ENCODE measurements at regions not wholly inside any gene's neighbourhood (a gene's known extent, or its start where the extent isn't known, plus 50 kb on each side); places are given as distances from the start of the nearest gene placed in this dataset.

DNA sequence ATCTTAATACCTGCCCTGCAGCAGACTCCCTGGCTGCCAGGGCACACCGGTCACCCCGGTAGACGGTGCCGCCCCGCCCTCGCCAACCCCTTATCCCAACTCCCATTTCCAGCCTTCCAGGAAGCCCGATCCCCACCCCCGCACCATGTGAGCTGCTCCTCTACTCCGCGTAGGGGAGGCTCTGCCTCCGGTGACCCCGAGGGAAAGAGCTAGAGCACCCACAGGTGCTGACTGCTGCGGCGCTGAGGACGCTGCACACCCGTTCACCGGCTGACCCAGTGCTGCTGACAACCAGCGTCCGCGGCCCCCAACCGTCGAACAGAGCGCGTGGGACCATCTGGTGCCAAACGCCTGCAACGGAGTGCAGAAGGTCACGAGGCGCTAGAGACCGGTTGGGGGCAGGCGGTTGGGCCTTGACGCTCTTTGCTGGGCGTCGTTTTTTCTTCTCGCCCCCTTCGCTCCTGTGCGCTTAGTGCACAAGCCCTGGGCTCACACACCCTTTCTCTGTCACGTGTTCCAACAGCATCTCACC is 59.6 kb upstream of the ZNF599 start:
- Histone ChIP-seq H3K36me3 (ENCODE audit: control insufficient read depth in 2 of 2, insufficient read depth in 1 of 2, low read length in 2 of 2) (no peaks in the 10 kb centered on the region), H3K27ac (ENCODE audit: extremely low read depth, low read depth, low read length) (no peak overlapping the region), H3K4me1 (ENCODE audit: control insufficient read depth, insufficient read depth, low read length) (0 out of 2 replicates have a peak, but pooled peaks cover 2% of the 10 kb centered on the region), H3K4me3 (ENCODE audit: low read depth, low read length) (no peak overlapping the region), H3K9me3 (ENCODE audit: control insufficient read depth, insufficient read depth, low read depth, low read length) (peaks cover 2% of the 10 kb centered on the region)
- ChIA-PET CTCF (no interaction called here), POLR2A (no interaction called here)
- no peak for TF ChIP-seq SCRT2 (tag by site-specific recombination; IDR thresholded peaks at IDR 0.05)
- TF ChIP-seq ZNF214 (tag by site-specific recombination; IDR thresholded peaks at IDR 0.05; ENCODE audit: borderline replicate concordance): no peak
- TF ChIP-seq ZNF707 (tag by site-specific recombination; IDR thresholded peaks at IDR 0.05): no peak
- no peak for TF ChIP-seq ZNF48 (tag by site-specific recombination; IDR thresholded peaks at IDR 0.05)
- TF ChIP-seq, protein P1, sequence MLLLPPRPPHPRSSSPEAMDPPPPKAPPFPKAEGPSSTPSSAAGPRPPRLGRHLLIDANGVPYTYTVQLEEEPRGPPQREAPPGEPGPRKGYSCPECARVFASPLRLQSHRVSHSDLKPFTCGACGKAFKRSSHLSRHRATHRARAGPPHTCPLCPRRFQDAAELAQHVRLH (tag by site-specific recombination; IDR thresholded peaks at IDR 0.05): no peak
- no peak for TF ChIP-seq ZNF10 (tag by site-specific recombination; IDR thresholded peaks at IDR 0.05)
- TF ChIP-seq ZBTB21 (tag by site-specific recombination; IDR thresholded peaks at IDR 0.05): no peak
- no peak for TF ChIP-seq ZNF114 (tag by site-specific recombination; IDR thresholded peaks at IDR 0.05)
- TF ChIP-seq, protein P2, sequence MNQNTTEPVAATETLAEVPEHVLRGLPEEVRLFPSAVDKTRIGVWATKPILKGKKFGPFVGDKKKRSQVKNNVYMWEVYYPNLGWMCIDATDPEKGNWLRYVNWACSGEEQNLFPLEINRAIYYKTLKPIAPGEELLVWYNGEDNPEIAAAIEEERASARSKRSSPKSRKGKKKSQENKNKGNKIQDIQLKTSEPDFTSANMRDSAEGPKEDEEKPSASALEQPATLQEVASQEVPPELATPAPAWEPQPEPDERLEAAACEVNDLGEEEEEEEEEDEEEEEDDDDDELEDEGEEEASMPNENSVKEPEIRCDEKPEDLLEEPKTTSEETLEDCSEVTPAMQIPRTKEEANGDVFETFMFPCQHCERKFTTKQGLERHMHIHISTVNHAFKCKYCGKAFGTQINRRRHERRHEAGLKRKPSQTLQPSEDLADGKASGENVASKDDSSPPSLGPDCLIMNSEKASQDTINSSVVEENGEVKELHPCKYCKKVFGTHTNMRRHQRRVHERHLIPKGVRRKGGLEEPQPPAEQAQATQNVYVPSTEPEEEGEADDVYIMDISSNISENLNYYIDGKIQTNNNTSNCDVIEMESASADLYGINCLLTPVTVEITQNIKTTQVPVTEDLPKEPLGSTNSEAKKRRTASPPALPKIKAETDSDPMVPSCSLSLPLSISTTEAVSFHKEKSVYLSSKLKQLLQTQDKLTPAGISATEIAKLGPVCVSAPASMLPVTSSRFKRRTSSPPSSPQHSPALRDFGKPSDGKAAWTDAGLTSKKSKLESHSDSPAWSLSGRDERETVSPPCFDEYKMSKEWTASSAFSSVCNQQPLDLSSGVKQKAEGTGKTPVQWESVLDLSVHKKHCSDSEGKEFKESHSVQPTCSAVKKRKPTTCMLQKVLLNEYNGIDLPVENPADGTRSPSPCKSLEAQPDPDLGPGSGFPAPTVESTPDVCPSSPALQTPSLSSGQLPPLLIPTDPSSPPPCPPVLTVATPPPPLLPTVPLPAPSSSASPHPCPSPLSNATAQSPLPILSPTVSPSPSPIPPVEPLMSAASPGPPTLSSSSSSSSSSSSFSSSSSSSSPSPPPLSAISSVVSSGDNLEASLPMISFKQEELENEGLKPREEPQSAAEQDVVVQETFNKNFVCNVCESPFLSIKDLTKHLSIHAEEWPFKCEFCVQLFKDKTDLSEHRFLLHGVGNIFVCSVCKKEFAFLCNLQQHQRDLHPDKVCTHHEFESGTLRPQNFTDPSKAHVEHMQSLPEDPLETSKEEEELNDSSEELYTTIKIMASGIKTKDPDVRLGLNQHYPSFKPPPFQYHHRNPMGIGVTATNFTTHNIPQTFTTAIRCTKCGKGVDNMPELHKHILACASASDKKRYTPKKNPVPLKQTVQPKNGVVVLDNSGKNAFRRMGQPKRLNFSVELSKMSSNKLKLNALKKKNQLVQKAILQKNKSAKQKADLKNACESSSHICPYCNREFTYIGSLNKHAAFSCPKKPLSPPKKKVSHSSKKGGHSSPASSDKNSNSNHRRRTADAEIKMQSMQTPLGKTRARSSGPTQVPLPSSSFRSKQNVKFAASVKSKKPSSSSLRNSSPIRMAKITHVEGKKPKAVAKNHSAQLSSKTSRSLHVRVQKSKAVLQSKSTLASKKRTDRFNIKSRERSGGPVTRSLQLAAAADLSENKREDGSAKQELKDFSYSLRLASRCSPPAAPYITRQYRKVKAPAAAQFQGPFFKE (tag by site-specific recombination; IDR thresholded peaks at IDR 0.05; ENCODE audit: borderline replicate concordance): no peak
- TF ChIP-seq, protein P3, sequence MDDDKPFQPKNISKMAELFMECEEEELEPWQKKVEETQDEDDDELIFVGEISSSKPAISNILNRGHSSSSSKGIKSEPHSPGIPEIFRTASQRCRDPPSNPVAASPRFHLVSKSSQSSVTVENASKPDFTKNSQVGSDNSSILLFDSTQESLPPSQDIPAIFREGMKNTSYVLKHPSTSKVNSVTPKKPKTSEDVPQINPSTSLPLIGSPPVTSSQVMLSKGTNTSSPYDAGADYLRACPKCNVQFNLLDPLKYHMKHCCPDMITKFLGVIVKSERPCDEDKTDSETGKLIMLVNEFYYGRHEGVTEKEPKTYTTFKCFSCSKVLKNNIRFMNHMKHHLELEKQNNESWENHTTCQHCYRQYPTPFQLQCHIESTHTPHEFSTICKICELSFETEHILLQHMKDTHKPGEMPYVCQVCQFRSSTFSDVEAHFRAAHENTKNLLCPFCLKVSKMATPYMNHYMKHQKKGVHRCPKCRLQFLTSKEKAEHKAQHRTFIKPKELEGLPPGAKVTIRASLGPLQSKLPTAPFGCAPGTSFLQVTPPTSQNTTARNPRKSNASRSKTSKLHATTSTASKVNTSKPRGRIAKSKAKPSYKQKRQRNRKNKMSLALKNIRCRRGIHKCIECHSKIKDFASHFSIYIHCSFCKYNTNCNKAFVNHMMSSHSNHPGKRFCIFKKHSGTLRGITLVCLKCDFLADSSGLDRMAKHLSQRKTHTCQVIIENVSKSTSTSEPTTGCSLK (tag by site-specific recombination; IDR thresholded peaks at IDR 0.05): no peak

DNA sequence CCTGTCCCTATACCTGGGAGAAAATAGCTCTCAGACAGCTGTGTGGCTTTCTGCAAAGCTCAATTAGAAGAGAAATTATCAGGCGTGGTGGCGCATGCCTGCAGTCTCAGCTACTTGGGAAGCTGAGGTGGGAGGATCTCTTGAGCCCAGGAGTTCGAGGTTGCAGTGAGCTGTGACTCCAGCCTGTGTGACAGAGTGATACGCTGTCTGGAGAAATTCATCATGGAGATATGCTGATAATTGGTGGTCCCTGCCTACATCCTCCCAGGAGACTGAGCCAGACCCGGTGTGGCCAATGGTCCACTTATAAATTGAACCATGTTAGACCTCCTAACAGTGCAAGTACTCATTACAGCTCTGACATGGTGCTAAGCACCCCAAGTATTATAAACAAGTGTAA is 58.7 kb upstream of the ZNF599 start:
- H3K4me3 ChIP-seq (ENCODE audit: low read depth, low read length): no peak overlapping the region
- no peaks in the 10 kb centered on the region for H3K36me3 ChIP-seq (ENCODE audit: control insufficient read depth in 2 of 2, insufficient read depth in 1 of 2, low read length in 2 of 2)
- H3K4me1 ChIP-seq (ENCODE audit: control insufficient read depth, insufficient read depth, low read length): no peaks in the 10 kb centered on the region
- CTCF ChIA-PET: no interaction called here
- TF ChIP-seq YY2 (tag by site-specific recombination; IDR thresholded peaks at IDR 0.05): no peak
- TF ChIP-seq ZNF791 (tag by site-specific recombination; IDR thresholded peaks at IDR 0.05): no peak
- no peak for TF ChIP-seq ZNF214 (tag by site-specific recombination; IDR thresholded peaks at IDR 0.05; ENCODE audit: borderline replicate concordance)
- no peak for TF ChIP-seq ZNF837 (tag by site-specific recombination; IDR thresholded peaks at IDR 0.05)
- no peak for TF ChIP-seq SP2 (tag by site-specific recombination; IDR thresholded peaks at IDR 0.05)
- no peak for TF ChIP-seq WT1 (tag by site-specific recombination; IDR thresholded peaks at IDR 0.05)
- TF ChIP-seq ZNF426 (tag by site-specific recombination; IDR thresholded peaks at IDR 0.05): no peak
- TF ChIP-seq, protein P4, sequence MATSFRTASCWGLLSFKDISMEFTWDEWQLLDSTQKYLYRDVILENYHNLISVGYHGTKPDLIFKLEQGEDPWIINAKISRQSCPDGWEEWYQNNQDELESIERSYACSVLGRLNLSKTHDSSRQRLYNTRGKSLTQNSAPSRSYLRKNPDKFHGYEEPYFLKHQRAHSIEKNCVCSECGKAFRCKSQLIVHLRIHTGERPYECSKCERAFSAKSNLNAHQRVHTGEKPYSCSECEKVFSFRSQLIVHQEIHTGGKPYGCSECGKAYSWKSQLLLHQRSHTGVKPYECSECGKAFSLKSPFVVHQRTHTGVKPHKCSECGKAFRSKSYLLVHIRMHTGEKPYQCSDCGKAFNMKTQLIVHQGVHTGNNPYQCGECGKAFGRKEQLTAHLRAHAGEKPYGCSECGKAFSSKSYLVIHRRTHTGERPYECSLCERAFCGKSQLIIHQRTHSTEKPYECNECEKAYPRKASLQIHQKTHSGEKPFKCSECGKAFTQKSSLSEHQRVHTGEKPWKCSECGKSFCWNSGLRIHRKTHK (tag by site-specific recombination; IDR thresholded peaks at IDR 0.05): no peak
- TF ChIP-seq, protein P5, sequence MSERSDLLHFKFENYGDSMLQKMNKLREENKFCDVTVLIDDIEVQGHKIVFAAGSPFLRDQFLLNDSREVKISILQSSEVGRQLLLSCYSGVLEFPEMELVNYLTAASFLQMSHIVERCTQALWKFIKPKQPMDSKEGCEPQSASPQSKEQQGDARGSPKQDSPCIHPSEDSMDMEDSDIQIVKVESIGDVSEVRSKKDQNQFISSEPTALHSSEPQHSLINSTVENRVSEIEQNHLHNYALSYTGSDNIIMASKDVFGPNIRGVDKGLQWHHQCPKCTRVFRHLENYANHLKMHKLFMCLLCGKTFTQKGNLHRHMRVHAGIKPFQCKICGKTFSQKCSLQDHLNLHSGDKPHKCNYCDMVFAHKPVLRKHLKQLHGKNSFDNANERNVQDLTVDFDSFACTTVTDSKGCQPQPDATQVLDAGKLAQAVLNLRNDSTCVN (tag by site-specific recombination; optimal IDR thresholded peaks at IDR 0.05): no peak
- TF ChIP-seq ZNF211 (tag by site-specific recombination; IDR thresholded peaks at IDR 0.05; ENCODE audit: low read depth): no peak
- POLR2A ChIA-PET: no interaction called here
- peaks cover 3% of the 10 kb centered on the region for H3K9me3 ChIP-seq (ENCODE audit: control insufficient read depth, insufficient read depth, low read depth, low read length)
- H3K27ac ChIP-seq (ENCODE audit: extremely low read depth, low read depth, low read length): no peak overlapping the region
